Upper lobe of right lung (tissue), 1 donor: ENCODE measurements at regions not wholly inside any gene's neighbourhood (a gene's known extent, or its start where the extent isn't known, plus 50 kb on each side); places are given as distances from the start of the nearest gene placed in this dataset.
"Not testable (repeated sequence)": the region's sequence is repeated elsewhere in the genome, so short reads cannot be mapped to it uniquely, and the experiment has no call there.

Experiments used
- ATAC-seq: fragments of 200-7000 bp; cut with Tn5 transposase; one replicate; pipeline ENCODE4 v1.9.1; 2020; ENCODE audit warnings: mild to moderate bottlenecking, moderate library complexity
- DNase-seq: peaks from one replicate; pipeline ENCODE4 v3.0.0-alpha.2; 2020
- H3K27ac ChIP-seq: fragments of 200-600 bp; one replicate; pipeline ENCODE4 v1.8.0; 2022
- H3K27me3 ChIP-seq: fragments of 200-600 bp; one replicate; pipeline ENCODE4 v1.8.0; 2022; ENCODE audit warnings: mild to moderate bottlenecking
- H3K36me3 ChIP-seq: fragments of 200-600 bp; one replicate; pipeline ENCODE4 v1.8.0; 2022
- H3K4me1 ChIP-seq: fragments of 200-600 bp; one replicate; pipeline ENCODE4 v1.8.0; 2022
- H3K4me3 ChIP-seq: fragments of 200-600 bp; one replicate; pipeline ENCODE4 v1.8.0; 2022; ENCODE audit warnings: mild to moderate bottlenecking
- H3K9me3 ChIP-seq: fragments of 200-600 bp; one replicate; pipeline ENCODE4 v1.8.0; 2022
- intact Hi-C: fragments of 100-400 bp; cut with DNase I; formaldehyde crosslinking; loops from one replicate; pipeline ENCODE4 v1.11.0; 2022
- TF ChIP-seq, protein P1 (sequence below): fragments of 200-600 bp; IDR thresholded peaks from one replicate; pipeline ENCODE4 v1.8.0; 2022; ENCODE audit warnings: antibody characterized with exemption
- donor health status: DM: no; HTN: yes; CAD: no; lungs with severe emphysema.

DNA sequence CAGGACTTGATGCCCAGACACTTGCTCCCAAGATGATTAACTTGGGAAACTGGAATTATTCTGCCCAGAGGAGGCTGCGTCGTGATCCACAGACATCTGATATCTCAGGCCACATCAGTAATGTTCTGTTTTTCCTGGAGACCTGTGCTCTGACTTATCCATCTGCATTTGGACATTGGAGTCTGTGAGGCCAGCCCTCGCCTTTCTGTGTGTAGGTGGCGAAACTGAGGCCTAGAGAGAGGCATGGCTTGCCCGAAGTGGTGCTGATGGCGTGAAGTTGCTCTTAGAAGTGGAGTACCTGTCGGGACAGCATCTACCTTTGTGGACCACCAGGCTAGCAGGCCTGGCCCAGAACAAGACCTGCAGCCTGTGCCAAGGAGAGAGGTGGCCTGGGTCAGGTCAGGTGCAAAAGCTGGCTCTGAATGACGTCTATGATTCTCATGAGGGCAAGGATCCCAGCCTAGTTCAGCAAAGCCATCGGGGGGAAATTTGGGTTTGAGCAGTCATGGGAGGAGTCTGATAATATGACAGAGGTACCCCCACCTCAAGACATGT is 186.8 kb upstream of the ZNF469 start:
- H3K36me3 ChIP-seq = no peaks in the 10 kb centered on the region
- no peak for ATAC-seq
- peak; percentile 42 for DNase-seq
- no peak overlapping the region for H3K4me3 ChIP-seq
- no peak overlapping the region for H3K27ac ChIP-seq
- no peaks in the 10 kb centered on the region for H3K4me1 ChIP-seq
- intact Hi-C loops = loop anchor here (10.0 kb wide), 1 partner anchor 239 kb away; no protein-coding TSS in a partner anchor
- no peaks in the 10 kb centered on the region for H3K27me3 ChIP-seq
- TF ChIP-seq, protein P1, sequence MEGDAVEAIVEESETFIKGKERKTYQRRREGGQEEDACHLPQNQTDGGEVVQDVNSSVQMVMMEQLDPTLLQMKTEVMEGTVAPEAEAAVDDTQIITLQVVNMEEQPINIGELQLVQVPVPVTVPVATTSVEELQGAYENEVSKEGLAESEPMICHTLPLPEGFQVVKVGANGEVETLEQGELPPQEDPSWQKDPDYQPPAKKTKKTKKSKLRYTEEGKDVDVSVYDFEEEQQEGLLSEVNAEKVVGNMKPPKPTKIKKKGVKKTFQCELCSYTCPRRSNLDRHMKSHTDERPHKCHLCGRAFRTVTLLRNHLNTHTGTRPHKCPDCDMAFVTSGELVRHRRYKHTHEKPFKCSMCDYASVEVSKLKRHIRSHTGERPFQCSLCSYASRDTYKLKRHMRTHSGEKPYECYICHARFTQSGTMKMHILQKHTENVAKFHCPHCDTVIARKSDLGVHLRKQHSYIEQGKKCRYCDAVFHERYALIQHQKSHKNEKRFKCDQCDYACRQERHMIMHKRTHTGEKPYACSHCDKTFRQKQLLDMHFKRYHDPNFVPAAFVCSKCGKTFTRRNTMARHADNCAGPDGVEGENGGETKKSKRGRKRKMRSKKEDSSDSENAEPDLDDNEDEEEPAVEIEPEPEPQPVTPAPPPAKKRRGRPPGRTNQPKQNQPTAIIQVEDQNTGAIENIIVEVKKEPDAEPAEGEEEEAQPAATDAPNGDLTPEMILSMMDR = no peak
- no peaks in the 10 kb centered on the region for H3K9me3 ChIP-seq

DNA sequence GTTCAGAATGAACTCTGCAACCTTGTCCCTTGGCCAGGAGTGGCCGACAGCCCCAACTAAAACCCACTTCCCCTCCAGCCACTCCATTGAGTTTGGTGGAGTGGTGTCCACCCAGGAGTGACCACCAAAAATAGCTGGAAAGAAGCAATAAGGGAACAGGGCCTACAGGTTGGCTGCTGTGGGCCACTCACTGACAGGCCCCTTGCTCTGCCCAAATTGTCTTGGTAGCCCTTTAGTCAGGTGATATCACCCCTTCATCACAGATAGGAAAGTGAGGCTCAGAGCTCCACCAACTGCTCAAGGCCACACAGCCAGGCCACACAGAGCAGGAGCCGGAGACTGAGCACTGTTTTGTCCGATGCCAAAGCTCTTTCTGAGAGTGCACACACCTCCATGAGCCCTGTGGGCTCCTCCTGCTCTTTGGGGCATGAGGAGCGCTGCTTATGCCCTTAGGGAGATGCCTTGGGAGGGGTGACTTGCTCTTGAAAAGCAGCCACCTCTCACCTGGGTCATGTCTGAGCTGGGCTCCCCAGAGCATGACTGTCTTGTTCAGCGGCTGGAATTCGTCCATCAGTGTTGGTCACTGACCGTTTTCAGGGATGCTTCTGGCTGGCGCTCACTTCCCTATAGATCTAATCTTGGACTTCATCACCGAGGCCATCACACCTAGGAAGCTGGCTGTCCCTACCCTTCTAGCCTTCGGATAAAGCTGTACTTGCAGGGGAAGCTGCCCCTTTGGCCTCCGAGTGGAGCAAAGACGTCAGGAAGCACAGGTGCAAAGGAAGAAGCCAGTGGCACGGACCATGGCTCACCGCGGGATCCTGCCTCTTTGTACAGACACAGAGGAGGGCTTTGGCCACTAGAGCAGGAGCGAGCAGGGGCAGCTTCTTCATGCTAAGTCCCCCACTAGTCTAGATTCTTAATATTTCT is 186.0 kb upstream of the ZNF469 start:
- TF ChIP-seq, protein P1 = no peak
- ATAC-seq = no peak
- DNase-seq = peak; percentile 44
- Histone ChIP-seq H3K9me3 (no peaks in the 10 kb centered on the region), H3K4me3 (no peak overlapping the region), H3K4me1 (no peaks in the 10 kb centered on the region), H3K27me3 (no peaks in the 10 kb centered on the region), H3K27ac (no peak overlapping the region), H3K36me3 (no peaks in the 10 kb centered on the region)
- intact Hi-C loops = loop anchor here (10.0 kb wide), 1 partner anchor 238 kb away; no protein-coding TSS in a partner anchor

DNA sequence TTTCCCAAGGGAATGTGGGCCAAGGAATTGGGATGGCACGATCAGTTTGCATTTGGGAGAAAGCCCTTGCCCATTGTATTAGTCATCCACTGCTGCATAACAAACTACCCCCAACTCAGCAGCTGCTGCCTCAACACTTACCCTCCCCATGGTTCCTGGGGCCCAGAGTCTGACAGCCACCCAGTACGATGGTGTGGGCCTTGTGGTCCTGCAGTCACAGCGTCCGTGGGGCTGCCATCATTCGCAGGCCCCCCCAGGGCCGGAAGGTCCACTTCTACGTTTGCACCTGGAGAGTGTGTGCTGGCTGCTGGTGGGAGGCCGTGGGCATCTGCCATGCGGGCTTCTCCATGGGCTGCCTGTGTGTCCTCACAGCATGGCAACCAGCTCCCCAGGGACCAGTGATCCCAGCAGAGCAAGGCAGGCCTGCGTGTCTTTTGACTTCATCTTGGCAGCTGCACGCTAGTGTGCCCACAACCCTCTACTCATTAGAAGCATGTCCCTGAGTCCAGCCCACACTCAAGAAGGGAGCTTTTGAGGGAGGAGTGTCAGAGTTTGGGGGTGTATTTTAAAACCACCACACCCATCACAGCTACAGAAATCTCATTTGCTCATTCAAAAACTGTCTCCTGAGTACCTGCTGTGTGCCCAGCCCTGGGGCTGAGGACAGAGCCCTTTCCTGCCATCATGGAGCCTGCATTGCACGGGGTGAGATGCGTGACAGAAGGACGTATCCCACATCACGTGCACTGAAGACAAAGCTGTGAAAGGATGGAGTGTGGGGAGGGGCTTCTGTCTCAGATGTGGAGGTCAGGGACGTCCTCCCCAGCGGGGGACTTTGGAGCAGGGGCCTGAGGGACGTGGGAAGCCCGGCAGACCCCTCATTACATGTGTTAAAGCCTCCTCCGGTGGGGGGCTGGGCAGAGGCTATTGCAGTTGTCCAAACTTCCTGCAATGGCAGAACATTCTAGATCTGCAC is 185.0 kb upstream of the ZNF469 start:
- TF ChIP-seq, protein P1 = no peak
- no peak for ATAC-seq
- Histone ChIP-seq H3K27me3 (no peaks in the 10 kb centered on the region), H3K4me3 (no peak overlapping the region), H3K27ac (no peak overlapping the region), H3K9me3 (no peaks in the 10 kb centered on the region), H3K36me3 (no peaks in the 10 kb centered on the region), H3K4me1 (no peaks in the 10 kb centered on the region)
- peak; percentile 37 for DNase-seq
- intact Hi-C loops = loop anchor here (10.0 kb wide), 1 partner anchor 237 kb away; no protein-coding TSS in a partner anchor

DNA sequence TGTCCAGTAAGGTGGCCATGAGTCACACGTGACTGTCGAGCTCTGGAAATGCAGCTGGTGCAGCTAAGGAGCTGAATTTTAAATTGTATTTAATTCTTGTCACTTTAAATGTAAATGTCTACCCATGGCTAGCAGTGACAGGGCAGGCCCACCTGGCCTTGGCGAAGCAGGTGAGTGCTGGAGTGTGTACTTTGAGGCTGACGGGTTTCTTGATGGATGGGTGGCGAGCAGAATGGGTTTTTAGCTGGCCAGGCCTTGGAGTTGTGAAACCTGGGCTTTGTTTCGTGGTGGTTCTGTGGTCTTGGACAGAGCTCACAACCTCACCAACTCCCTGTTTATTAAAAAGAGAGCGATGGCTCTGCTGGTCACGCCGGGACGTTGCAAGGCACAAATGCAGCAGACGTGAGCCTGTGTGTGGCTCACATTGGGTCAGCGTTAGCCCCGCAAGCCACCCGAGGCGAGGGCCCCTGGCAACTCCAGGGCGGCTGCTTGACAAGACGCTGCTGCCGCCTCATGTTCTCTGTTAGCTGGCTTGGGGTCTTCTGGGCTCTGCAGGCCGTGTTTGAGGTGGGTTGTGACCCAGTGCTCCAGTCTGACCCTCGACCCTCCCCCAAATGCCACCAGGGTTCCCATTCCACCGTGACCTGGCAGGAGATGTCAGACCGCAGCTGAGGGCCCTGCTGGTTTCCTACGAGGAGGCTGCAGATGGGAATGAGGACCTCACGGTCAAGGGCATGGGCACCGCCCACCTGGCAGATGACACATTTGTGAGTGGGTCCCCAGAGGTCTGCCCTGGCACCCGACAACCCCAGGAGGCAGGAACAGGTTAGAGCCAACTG is 184.1 kb upstream of the ZNF469 start:
- intact Hi-C loops = loop anchor here (10.0 kb wide), 1 partner anchor 236 kb away; no protein-coding TSS in a partner anchor
- H3K4me1 ChIP-seq, H3K36me3 ChIP-seq, H3K4me3 ChIP-seq, H3K27me3 ChIP-seq, H3K9me3 ChIP-seq, H3K27ac ChIP-seq, ATAC-seq: not testable (repeated sequence)
- peak; percentile 52 for DNase-seq

DNA sequence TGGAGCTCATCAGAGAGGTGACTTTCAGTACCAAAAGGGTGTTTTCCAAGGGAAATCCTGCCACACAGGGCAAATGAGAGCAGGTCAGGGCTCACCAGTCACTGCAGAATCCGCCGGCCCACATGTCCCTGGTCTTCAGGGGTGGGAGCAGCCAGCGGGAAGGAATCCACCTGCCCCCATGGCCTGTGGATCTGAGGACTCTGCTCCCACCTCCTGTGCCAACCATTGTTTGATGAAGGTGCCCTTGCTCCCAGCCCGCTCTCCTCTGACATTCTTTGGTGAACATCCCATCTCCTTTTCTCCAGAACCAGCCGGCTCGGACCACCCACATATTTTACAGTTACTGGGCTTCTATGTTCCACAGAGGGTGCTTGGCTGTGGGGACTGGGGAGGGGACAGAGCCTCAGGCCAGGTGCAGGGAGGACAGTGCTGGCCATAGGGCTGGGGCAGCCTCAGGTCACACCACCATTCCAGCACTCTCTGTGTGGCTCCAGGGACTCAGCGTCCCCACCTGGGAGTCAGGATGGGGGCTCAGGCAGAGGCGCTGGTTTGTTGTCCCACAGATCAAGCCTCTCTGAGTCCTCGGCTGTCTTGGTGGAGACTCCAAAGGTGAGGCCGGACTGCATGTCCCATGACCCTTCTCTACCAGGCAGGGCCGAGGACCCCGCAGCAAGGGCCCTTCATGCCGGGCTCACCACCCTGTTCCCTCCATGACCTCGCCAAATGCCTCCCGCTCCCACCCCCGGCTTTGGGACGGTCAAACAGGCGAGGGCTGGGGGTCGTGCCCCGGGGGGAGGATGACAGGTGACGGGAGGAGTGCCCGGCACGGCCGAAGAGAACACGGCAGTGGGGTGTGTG is 183.2 kb upstream of the ZNF469 start:
- H3K9me3 ChIP-seq, H3K36me3 ChIP-seq, ATAC-seq, H3K27me3 ChIP-seq, H3K27ac ChIP-seq, H3K4me1 ChIP-seq, H3K4me3 ChIP-seq: not testable (repeated sequence)
- intact Hi-C loops = loop anchor here (10.0 kb wide), 1 partner anchor 235 kb away; no protein-coding TSS in a partner anchor
- DNase-seq = peak; percentile 46

DNA sequence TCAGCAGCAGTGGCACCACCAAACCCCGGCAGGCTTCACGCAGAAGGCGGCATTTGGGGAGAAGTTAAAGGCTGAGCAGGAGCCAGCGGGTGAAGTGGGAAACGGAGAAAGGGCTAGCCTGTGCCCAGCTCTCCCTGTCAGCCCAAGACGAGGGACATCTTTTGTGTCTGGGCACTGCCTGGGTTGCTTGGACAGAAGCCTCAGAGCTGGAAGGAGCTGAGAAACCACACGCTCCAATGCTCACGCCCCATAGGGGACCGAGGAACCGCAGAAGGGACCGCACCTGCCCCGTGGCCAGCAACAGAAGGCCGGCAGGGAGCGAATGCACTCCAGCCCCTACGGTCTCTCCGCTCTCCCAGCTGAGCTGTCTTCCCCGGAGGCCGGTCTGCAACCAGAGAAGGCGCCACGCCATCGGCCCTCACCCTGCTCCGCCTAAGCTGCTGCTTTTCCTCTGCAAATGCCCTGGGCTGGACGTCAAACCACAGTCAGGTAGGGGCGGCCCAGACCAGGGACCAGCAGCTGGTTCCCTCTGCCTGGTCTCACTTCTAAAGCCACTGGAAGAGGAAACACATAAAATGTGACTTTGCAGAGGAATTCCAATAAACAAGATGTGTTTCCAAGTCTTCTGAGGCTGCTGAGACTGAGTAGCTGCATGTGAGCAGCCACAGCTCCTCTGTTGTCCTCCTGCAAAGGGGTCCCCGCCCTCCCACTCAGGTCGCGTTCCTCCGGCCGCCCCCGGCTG is 182.4 kb upstream of the ZNF469 start:
- H3K4me3 ChIP-seq, H3K27ac ChIP-seq, intact Hi-C loops, H3K9me3 ChIP-seq, H3K27me3 ChIP-seq, H3K4me1 ChIP-seq, H3K36me3 ChIP-seq, ATAC-seq: not testable (repeated sequence)
- DNase-seq = peak; percentile 59
